ENCODE measurements at regions not wholly inside any gene's neighbourhood (a gene's known extent, or its start where the extent isn't known, plus 50 kb on each side); places are given as distances from the start of the nearest gene placed in this dataset.

- DNase-seq (ENCODE audit: low read depth) = peak; percentile 92
- in situ Hi-C loops (cut with HindIII; ENCODE audit: low pct_unique_long_range_greater_than_20kb, low sequenced_read_pairs) = no loop called here
These were observed 69.7 kb upstream of the TNS3 start for GRCh38 chr7:47651355-47652317.

- in situ Hi-C loops (cut with HindIII; ENCODE audit: low pct_unique_long_range_greater_than_20kb, low sequenced_read_pairs) = no loop called here
- DNase-seq (ENCODE audit: low read depth) = no peak
These were observed 68.0 kb upstream of the TNS3 start for GRCh38 chr7:47649919-47650318.

GRCh38 chr7:47648275-47648925, 66.5 kb upstream of the TNS3 start:
- in situ Hi-C loops (cut with HindIII; ENCODE audit: low pct_unique_long_range_greater_than_20kb, low sequenced_read_pairs) = no loop called here
- no peak for DNase-seq (ENCODE audit: low read depth)

DNA sequence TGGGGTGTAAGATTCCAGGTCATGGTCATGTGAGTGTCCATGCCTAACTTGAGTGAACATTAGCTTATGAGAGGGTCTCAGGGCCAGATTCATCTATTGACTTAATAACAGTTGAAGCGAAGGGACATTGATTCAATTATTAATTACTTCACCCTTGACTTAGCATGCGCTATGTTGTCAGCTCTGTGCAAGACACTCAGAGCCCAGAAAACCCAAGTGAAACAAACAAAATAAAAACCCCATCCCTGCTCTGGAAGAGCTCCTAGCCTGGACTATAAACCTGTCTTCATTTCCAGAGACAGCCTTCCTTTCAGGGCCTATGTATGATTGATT, 66.0 kb upstream of the TNS3 start:
- in situ Hi-C loops (cut with HindIII; ENCODE audit: low pct_unique_long_range_greater_than_20kb, low sequenced_read_pairs) = no loop called here
- no peak for DNase-seq (ENCODE audit: low read depth)

DNA sequence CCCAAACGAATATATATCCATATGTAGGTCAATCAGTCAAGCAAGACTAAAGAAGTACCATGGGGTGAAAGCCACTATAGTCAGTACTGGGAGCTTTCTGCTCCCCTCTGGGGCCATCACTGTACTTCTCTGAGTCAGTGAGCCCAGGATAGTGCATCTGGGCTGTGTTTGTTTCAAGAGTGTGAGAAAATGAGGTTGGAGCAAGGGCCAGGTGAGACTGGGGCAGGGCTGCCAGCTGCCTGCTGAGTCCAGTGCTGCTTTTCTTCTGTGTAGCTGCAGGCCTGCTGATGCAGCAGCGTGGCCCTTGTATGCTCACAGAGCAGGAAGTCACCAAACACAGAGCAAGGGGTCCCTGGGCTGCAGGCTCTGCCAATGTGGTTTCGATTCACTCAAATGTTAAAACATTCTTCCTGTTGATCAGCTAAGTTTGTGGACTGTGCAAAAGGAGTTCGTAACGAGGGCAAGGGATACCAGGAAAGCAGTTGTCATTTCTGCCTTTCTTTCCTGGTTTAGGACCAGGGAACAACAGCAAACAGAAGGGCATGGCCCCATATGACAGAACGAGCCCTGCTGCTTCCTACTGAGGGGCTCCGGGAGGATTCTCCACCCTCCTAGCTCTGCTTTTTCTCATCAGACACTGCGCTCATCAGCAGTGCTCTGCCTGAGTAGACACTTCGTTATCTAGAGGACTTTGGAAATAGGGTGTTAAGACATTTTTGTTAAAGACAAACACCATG, 65.4 kb upstream of the TNS3 start:
- DNase-seq (ENCODE audit: low read depth) = no peak
- in situ Hi-C loops (cut with HindIII; ENCODE audit: low pct_unique_long_range_greater_than_20kb, low sequenced_read_pairs) = no loop called here

GRCh38 chr7:47643716-47644400, 61.9 kb upstream of the TNS3 start:
- in situ Hi-C loops (cut with HindIII; ENCODE audit: low pct_unique_long_range_greater_than_20kb, low sequenced_read_pairs) = no loop called here
- DNase-seq (ENCODE audit: low read depth) = no peak

- in situ Hi-C loops (cut with HindIII; ENCODE audit: low pct_unique_long_range_greater_than_20kb, low sequenced_read_pairs) = no loop called here
- no peak for DNase-seq (ENCODE audit: low read depth)
These were observed 58.4 kb upstream of the TNS3 start for GRCh38 chr7:47640265-47640664.

DNA sequence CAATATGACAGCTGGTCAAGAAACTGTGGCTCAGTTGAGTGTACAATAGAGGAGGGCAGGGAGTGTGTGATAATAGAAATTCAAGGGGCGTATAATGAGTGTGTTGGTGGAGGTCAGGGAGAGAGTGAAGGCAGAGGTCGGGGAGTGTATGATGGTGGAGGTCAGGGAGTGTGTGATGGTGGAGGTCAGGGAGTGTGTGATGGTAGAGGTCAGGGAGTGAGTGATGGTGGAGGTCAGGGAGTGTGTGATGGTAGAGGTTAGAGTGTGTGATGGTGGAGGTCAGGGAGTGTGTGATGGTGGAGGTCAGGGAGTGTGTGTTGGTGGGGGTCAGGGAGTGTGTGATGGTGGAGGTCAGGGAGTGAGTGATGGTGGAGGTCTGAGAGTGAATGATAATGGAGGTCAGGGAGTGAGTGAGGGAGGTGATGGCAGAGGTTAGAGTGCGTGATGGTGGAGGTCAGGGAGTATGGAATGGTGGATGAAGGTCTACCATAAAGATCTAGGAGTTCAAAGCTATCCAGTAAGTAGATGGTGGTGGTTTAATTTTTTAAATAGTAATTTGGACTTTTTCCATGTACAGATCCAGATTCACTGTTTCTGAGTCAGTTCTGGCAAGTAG, 57.7 kb upstream of the TNS3 start:
- in situ Hi-C loops (cut with HindIII; ENCODE audit: low pct_unique_long_range_greater_than_20kb, low sequenced_read_pairs) = no loop called here
- no peak for DNase-seq (ENCODE audit: low read depth)

- in situ Hi-C loops (cut with HindIII; ENCODE audit: low pct_unique_long_range_greater_than_20kb, low sequenced_read_pairs) = no loop called here
These were observed 56.9 kb upstream of the TNS3 start for GRCh38 chr7:47638679-47639315.

GRCh38 chr7:47636433-47637175, 54.7 kb upstream of the TNS3 start:
- no peak for DNase-seq (ENCODE audit: low read depth)
- in situ Hi-C loops (cut with HindIII; ENCODE audit: low pct_unique_long_range_greater_than_20kb, low sequenced_read_pairs) = no loop called here

More at GRCh38 chr7:47638679-47639315, 56.9 kb upstream of the TNS3 start:
- DNase-seq (ENCODE audit: low read depth) = no peak

DNA sequence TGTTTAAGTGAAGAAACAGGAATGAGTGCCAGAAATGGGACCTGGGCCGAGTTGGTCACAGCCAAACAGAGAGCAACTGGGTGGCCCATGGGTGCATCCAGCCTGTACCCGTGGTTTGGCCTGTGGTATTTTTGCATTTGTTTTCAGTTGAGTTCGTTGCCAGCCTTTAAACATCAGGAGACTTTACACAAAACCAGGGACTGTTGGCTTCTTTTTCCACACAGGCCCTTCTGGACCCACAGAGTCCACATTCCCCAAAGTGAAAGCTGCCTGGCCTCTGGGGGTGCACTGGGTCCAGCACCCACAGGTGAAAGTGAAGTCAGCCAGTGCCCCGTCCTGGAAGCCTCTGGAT, 54.1 kb upstream of the TNS3 start:
- in situ Hi-C loops (cut with HindIII; ENCODE audit: low pct_unique_long_range_greater_than_20kb, low sequenced_read_pairs) = no loop called here

GRCh38 chr7:47635091-47636080, 53.5 kb upstream of the TNS3 start:
- in situ Hi-C loops (cut with HindIII; ENCODE audit: low pct_unique_long_range_greater_than_20kb, low sequenced_read_pairs) = no loop called here
- DNase-seq (ENCODE audit: low read depth) = peak; percentile 67

More for the DNA sequence above, 54.1 kb upstream of the TNS3 start:
- DNase-seq (ENCODE audit: low read depth) = no peak

DNA sequence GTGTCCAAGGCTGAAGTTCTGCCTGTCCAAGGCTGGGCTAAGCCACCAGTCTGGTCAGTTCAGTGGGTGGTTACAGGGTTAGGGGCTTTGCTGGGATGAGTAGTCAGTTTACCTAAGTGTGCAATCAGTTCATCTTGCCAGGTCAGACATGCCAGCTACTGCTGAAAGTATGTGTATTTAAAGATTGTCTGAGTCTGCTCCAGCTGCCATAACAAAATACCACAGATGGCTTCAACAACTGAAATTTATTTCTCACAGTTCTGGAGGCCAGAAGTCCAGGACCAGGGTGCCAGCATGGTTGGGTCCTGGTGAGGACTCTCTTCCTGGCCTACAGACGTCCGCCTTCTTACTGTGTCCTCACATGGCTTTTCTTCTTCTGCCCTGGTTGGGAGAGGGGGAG, 52.4 kb upstream of the TNS3 start:
- in situ Hi-C loops (cut with HindIII; ENCODE audit: low pct_unique_long_range_greater_than_20kb, low sequenced_read_pairs) = no loop called here
- no peak for DNase-seq (ENCODE audit: low read depth)

GRCh38 chr7:47633134-47633533, 51.2 kb upstream of the TNS3 start:
- no peak for DNase-seq (ENCODE audit: low read depth)
- in situ Hi-C loops (cut with HindIII; ENCODE audit: low pct_unique_long_range_greater_than_20kb, low sequenced_read_pairs) = no loop called here

Measured in Caki2 (cell line).